NCI-H1105 treated with DMSO at 0.1 percent for 48 hours (cell line): ENCODE measurements at regions not wholly inside any gene's neighbourhood (a gene's known extent, or its start where the extent isn't known, plus 50 kb on each side); places are given as distances from the start of the nearest gene placed in this dataset.
"Not testable (repeated sequence)": the region's sequence is repeated elsewhere in the genome, so short reads cannot be mapped to it uniquely, and the experiment has no call there.

Source experiments
- DNase-seq: peaks from one replicate; lab custom pipeline; 2025; lab: John Stamatoyannopoulos, UW

GRCh38 chr4:127400276-127400675, 232.5 kb upstream of the INTU start:
- DNase-seq: no peak

- DNase-seq: no peak
These were observed 231.9 kb upstream of the INTU start for GRCh38 chr4:127400731-127401346.

- no peak for DNase-seq
These were observed 229.2 kb upstream of the INTU start for GRCh38 chr4:127403471-127404084.

- no peak for DNase-seq
These were observed 226.6 kb upstream of the INTU start for GRCh38 chr4:127406187-127406586.

- not testable (repeated sequence) for DNase-seq
These were observed 225.2 kb upstream of the INTU start for GRCh38 chr4:127407572-127407971.

- DNase-seq: no peak
These were observed 222.6 kb upstream of the INTU start for GRCh38 chr4:127410201-127410600.

GRCh38 chr4:127410644-127411043, 222.1 kb upstream of the INTU start:
- DNase-seq: no peak

GRCh38 chr4:127414951-127415606, 217.7 kb upstream of the INTU start:
- DNase-seq: no peak

- DNase-seq: no peak
These were observed 216.6 kb upstream of the INTU start for GRCh38 chr4:127416115-127416514.

- no peak for DNase-seq
These were observed 214.7 kb upstream of the INTU start for GRCh38 chr4:127417885-127418535.

- no peak for DNase-seq
These were observed 213.3 kb upstream of the INTU start for GRCh38 chr4:127419431-127419830.

- no peak for DNase-seq
These were observed 211.3 kb upstream of the INTU start for GRCh38 chr4:127421437-127421836.

- DNase-seq: no peak
These were observed 207.4 kb upstream of the INTU start for GRCh38 chr4:127425202-127425845.

- no peak for DNase-seq
These were observed 206.9 kb upstream of the INTU start for GRCh38 chr4:127425851-127426250.

- DNase-seq: no peak
These were observed 191.2 kb upstream of the INTU start for GRCh38 chr4:127441571-127441970.

- no peak for DNase-seq
These were observed 187.3 kb upstream of the INTU start for GRCh38 chr4:127445471-127445870.

- DNase-seq: no peak
These were observed 186.3 kb upstream of the INTU start for GRCh38 chr4:127446427-127446885.

- no peak for DNase-seq
These were observed 183.8 kb upstream of the INTU start for GRCh38 chr4:127448986-127449385.

- no peak for DNase-seq
These were observed 183.3 kb upstream of the INTU start for GRCh38 chr4:127449449-127449848.

GRCh38 chr4:127450276-127450675, 182.5 kb upstream of the INTU start:
- peak; percentile 45 for DNase-seq

- no peak for DNase-seq
These were observed 168.9 kb upstream of the INTU start for GRCh38 chr4:127463883-127464282.

GRCh38 chr4:127469542-127469941, 163.2 kb upstream of the INTU start:
- DNase-seq: no peak
